DOHH2 (cell line): ENCODE measurements at regions not wholly inside any gene's neighbourhood (a gene's known extent, or its start where the extent isn't known, plus 50 kb on each side); places are given as distances from the start of the nearest gene placed in this dataset.

Experiments
- H3F3A ChIP-seq: fragments of 200-600 bp; sonication (generic), shearing (Covaris generic); 2 replicates; pipeline ENCODE4 v1.6.0; 2016; ENCODE audit warnings: antibody characterized with exemption, mild to moderate bottlenecking; ENCODE audit not compliant: control insufficient read depth, insufficient read depth
- H3K27ac ChIP-seq: fragments of 200-600 bp; sonication (generic); 2 replicates; pipeline ENCODE4 v1.5.1; 2014; ENCODE audit warnings: low read depth, mild to moderate bottlenecking, low read length, moderate library complexity
- H3K27me3 ChIP-seq: fragments of 200-600 bp; sonication (generic); 2 replicates; pipeline ENCODE4 v1.6.1; 2014; ENCODE audit warnings: mild to moderate bottlenecking, low read length, mixed read lengths; ENCODE audit not compliant: control insufficient read depth
- H3K36me3 ChIP-seq: fragments of 200-600 bp; sonication (generic); 2 replicates; pipeline ENCODE4 v1.6.1; 2014; ENCODE audit warnings: mild to moderate bottlenecking, low read length, moderate library complexity, mixed read lengths; ENCODE audit not compliant: control insufficient read depth
- H3K4me1 ChIP-seq: fragments of 200-600 bp; sonication (generic); 2 replicates; pipeline ENCODE4 v1.6.1; 2014; ENCODE audit warnings: mild to moderate bottlenecking, low read length, mixed read lengths; ENCODE audit not compliant: control insufficient read depth
- H3K4me2 ChIP-seq: fragments of 200-600 bp; sonication (generic); 2 replicates; pipeline ENCODE4 v1.6.0; 2014; ENCODE audit warnings: mild to moderate bottlenecking, low read length, moderate library complexity
- H3K4me3 ChIP-seq: fragments of 200-600 bp; sonication (generic); 2 replicates; pipeline ENCODE4 v1.5.1; 2014; ENCODE audit warnings: mild to moderate bottlenecking, low read length, mixed read lengths
- H3K79me2 ChIP-seq: fragments of 200-600 bp; sonication (generic); 2 replicates; pipeline ENCODE4 v1.6.1; 2014; ENCODE audit warnings: mild to moderate bottlenecking, low read length, mixed read lengths; ENCODE audit not compliant: control insufficient read depth
- H3K9me2 ChIP-seq: fragments of 200-600 bp; sonication (generic); replicated peaks from 2 replicates; pipeline ENCODE4 v1.6.1; 2014; ENCODE audit warnings: mild to moderate bottlenecking, low read length, mixed read lengths; ENCODE audit not compliant: control insufficient read depth
- H3K9me3 ChIP-seq: fragments of 200-600 bp; sonication (generic); 2 replicates; pipeline ENCODE4 v1.6.1; 2014; ENCODE audit warnings: antibody characterized with exemption, low read length, mixed read lengths; ENCODE audit not compliant: control insufficient read depth, insufficient read depth
- H4K20me1 ChIP-seq: fragments of 200-600 bp; sonication (generic); 2 replicates; pipeline ENCODE4 v1.6.0; 2014; ENCODE audit warnings: low read depth, mild to moderate bottlenecking, antibody characterized with exemption, low read length, moderate library complexity; ENCODE audit not compliant: control insufficient read depth, insufficient read depth
- EZH2phosphoT487 ChIP-seq: fragments of 200-600 bp; sonication (generic); IDR thresholded peaks from 2 replicates; pipeline ENCODE4 v1.6.1; 2017; ENCODE audit warnings: borderline replicate concordance, mild to moderate bottlenecking, antibody characterized with exemption, low read length, moderate library complexity, mixed read lengths
- TF ChIP-seq, protein P1 (sequence below): fragments of 200-600 bp; sonication (generic); IDR thresholded peaks from one replicate; pipeline ENCODE4 v1.5.1; 2014; ENCODE audit warnings: antibody characterized with exemption, mild to moderate bottlenecking, low read depth, low read length; ENCODE audit not compliant: poor library complexity, severe bottlenecking

DNA sequence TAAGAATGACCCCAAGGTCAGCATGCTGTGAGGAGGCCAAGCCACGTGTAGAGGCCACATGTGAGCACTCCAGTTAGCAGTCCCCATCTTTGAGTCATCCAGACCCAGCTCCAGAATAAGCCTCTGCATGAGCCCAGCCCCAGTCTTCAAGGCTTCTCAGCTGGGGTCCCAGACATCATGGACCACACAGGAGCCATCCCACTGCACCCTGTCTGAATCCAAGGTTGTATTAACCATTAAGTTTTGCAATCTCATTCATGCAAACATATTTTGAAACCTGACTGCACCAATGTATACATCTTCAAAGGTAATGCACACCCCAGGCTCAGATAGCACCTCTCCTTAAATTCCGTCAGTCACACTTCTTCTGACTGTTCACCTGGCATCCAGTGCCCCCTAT is 249.1 kb upstream of the CHRNA7 start:
- Histone ChIP-seq H3K27ac (no peak overlapping the region), H3K9me2 (no peaks in the 10 kb centered on the region), H3K9me3 (no peaks in the 10 kb centered on the region), H3K4me3 (no peak overlapping the region), H4K20me1 (no peaks in the 10 kb centered on the region), H3K4me2 (no peak overlapping the region), H3K27me3 (peaks cover 5% of the 10 kb centered on the region; the same call in 1 of the 2 replicates), H3K4me1 (no peaks in the 10 kb centered on the region), H3K36me3 (no peaks in the 10 kb centered on the region), H3K79me2 (no peaks in the 10 kb centered on the region), H3F3A (no peaks in the 10 kb centered on the region)
- TF ChIP-seq, protein P1, sequence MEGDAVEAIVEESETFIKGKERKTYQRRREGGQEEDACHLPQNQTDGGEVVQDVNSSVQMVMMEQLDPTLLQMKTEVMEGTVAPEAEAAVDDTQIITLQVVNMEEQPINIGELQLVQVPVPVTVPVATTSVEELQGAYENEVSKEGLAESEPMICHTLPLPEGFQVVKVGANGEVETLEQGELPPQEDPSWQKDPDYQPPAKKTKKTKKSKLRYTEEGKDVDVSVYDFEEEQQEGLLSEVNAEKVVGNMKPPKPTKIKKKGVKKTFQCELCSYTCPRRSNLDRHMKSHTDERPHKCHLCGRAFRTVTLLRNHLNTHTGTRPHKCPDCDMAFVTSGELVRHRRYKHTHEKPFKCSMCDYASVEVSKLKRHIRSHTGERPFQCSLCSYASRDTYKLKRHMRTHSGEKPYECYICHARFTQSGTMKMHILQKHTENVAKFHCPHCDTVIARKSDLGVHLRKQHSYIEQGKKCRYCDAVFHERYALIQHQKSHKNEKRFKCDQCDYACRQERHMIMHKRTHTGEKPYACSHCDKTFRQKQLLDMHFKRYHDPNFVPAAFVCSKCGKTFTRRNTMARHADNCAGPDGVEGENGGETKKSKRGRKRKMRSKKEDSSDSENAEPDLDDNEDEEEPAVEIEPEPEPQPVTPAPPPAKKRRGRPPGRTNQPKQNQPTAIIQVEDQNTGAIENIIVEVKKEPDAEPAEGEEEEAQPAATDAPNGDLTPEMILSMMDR = no peak
- no peak for TF ChIP-seq EZH2phosphoT487

DNA sequence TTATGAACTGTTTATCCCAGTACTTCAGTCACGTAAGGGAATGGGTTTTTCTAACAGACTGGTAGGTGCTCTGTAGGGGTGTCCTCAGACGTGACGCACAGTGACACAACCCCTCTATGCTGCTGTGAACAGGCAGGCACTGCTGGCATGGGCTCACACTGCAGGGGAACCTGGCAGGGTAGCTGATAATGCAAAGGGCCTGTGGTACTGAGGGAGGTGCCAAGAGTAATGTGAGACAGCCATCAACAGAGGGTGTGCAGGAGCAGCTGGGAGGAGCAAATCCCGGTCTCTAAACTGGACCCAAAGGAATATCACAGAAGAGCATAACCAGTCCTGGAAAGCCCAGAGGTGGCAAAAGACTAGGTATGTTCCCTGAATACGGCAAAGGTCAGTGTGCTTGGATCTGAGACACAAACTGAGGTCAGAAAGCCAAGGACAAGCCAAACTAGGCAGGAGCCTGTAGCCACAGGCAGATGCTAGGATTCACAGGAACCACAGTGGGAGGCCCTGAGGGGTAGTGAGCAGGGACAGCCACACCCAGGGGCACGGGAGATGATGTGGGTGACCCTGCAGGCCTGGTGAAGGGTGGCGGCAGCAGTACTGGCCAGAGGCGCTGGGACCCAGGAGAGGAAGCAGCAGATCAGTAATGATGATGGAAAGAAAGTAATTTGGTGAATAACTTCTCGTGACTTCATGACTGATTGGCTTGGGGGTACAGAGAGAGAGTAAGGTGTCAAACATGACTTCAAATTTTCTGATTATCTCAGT is 248.1 kb upstream of the CHRNA7 start:
- Histone ChIP-seq H3K4me1 (no peaks in the 10 kb centered on the region), H3K27me3 (peaks cover 5% of the 10 kb centered on the region; the same call in 1 of the 2 replicates), H3K4me2 (no peak overlapping the region), H3F3A (no peaks in the 10 kb centered on the region), H3K36me3 (no peaks in the 10 kb centered on the region), H3K9me2 (no peaks in the 10 kb centered on the region), H4K20me1 (no peaks in the 10 kb centered on the region), H3K27ac (no peak overlapping the region), H3K9me3 (no peaks in the 10 kb centered on the region), H3K79me2 (no peaks in the 10 kb centered on the region), H3K4me3 (no peak overlapping the region)
- TF ChIP-seq, protein P1 = no peak
- no peak for TF ChIP-seq EZH2phosphoT487

DNA sequence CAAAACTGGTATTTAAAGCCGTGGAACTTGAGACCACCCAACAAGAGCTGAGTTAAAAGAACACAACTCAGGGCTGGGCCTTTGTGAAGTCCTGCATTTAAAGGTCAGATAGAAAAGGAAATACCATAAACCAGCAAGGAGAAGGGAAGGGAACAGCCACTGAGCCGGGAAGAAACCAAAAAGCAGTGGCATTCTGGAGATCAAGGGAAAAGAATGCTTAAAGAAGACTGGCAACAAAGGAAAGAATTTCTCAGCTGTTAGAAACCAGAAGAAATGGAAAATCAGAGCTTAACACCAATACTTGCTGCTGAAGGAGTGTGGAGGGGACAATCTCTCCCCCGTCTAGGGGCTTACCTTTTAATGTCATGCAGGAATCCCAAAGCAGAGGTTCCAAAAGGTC is 247.4 kb upstream of the CHRNA7 start:
- no peaks in the 10 kb centered on the region for H3K36me3 ChIP-seq
- no peaks in the 10 kb centered on the region for H4K20me1 ChIP-seq
- no peaks in the 10 kb centered on the region for H3K9me3 ChIP-seq
- no peak overlapping the region for H3K4me2 ChIP-seq
- H3K9me2 ChIP-seq = no peaks in the 10 kb centered on the region
- H3F3A ChIP-seq = no peaks in the 10 kb centered on the region
- peaks cover 5% of the 10 kb centered on the region; the same call in 1 of the 2 replicates for H3K27me3 ChIP-seq
- H3K4me3 ChIP-seq = no peak overlapping the region
- TF ChIP-seq, protein P1 = no peak
- TF ChIP-seq EZH2phosphoT487 = no peak
- H3K27ac ChIP-seq = no peak overlapping the region
- H3K79me2 ChIP-seq = no peaks in the 10 kb centered on the region
- no peaks in the 10 kb centered on the region for H3K4me1 ChIP-seq
